ENCODE measurements at regions not wholly inside any gene's neighbourhood (a gene's known extent, or its start where the extent isn't known, plus 50 kb on each side); places are given as distances from the start of the nearest gene placed in this dataset.
A peak's percentile ranks its signal among the peaks of the same experiment; 100 is the strongest.
"Not testable (repeated sequence)": the region's sequence is repeated elsewhere in the genome, so short reads cannot be mapped to it uniquely, and the experiment has no call there.

GRCh38 chr6:84876723-84877514 is 112.5 kb upstream of the TBX18 start:
- DNase-seq (ENCODE audit: low spot score), result no peak

- DNase-seq (ENCODE audit: low spot score), result no peak
Measured at GRCh38 chr6:84872996-84873723, 108.8 kb upstream of the TBX18 start.

- no peak for DNase-seq (ENCODE audit: low spot score)
Measured at GRCh38 chr6:84871925-84872324, 107.5 kb upstream of the TBX18 start.

GRCh38 chr6:84870672-84871071 is 106.3 kb upstream of the TBX18 start:
- no peak for DNase-seq (ENCODE audit: low spot score)

- DNase-seq (ENCODE audit: low spot score), result no peak
Measured at GRCh38 chr6:84868149-84868548, 103.8 kb upstream of the TBX18 start.

- DNase-seq (ENCODE audit: low spot score), result no peak
Measured at GRCh38 chr6:84867521-84867920, 103.1 kb upstream of the TBX18 start.

GRCh38 chr6:84866715-84867114 is 102.3 kb upstream of the TBX18 start:
- DNase-seq (ENCODE audit: low spot score), result no peak

GRCh38 chr6:84865372-84865771 is 101.0 kb upstream of the TBX18 start:
- DNase-seq (ENCODE audit: low spot score), result not testable (repeated sequence)

GRCh38 chr6:84862843-84863242 is 98.4 kb upstream of the TBX18 start:
- DNase-seq (ENCODE audit: low spot score), result no peak

GRCh38 chr6:84860920-84861319 is 96.5 kb upstream of the TBX18 start:
- DNase-seq (ENCODE audit: low spot score), result no peak

GRCh38 chr6:84860509-84860908 is 96.1 kb upstream of the TBX18 start:
- DNase-seq (ENCODE audit: low spot score), result no peak

- DNase-seq (ENCODE audit: low spot score), result no peak
Measured at GRCh38 chr6:84854811-84855400, 90.5 kb upstream of the TBX18 start.

GRCh38 chr6:84853901-84854300 is 89.5 kb upstream of the TBX18 start:
- no peak for DNase-seq (ENCODE audit: low spot score)

GRCh38 chr6:84848960-84849359 is 84.6 kb upstream of the TBX18 start:
- no peak for DNase-seq (ENCODE audit: low spot score)

- no peak for DNase-seq (ENCODE audit: low spot score)
Measured at GRCh38 chr6:84847390-84848160, 83.2 kb upstream of the TBX18 start.

GRCh38 chr6:84842525-84843166 is 78.2 kb upstream of the TBX18 start:
- no peak for DNase-seq (ENCODE audit: low spot score)

GRCh38 chr6:84837068-84837866 is 72.9 kb upstream of the TBX18 start:
- not testable (repeated sequence) for DNase-seq (ENCODE audit: low spot score)

- DNase-seq (ENCODE audit: low spot score), result no peak
Measured at GRCh38 chr6:84836366-84836765, 72.0 kb upstream of the TBX18 start.

GRCh38 chr6:84835340-84835739 is 70.9 kb upstream of the TBX18 start:
- DNase-seq (ENCODE audit: low spot score), result no peak

GRCh38 chr6:84831924-84832323 is 67.5 kb upstream of the TBX18 start:
- DNase-seq (ENCODE audit: low spot score), result not testable (repeated sequence)

- DNase-seq (ENCODE audit: low spot score), result peak; percentile 72
Measured at GRCh38 chr6:84825461-84825860, 61.1 kb upstream of the TBX18 start.

Measured in RKO (cell line).